HL-60 (cell line): ENCODE measurements at regions not wholly inside any gene's neighbourhood (a gene's known extent, or its start where the extent isn't known, plus 50 kb on each side); places are given as distances from the start of the nearest gene placed in this dataset.

Experiments
- CTCF ChIP-seq: IDR thresholded peaks from one replicate; pipeline ENCODE4 v1.5.1; 2011; ENCODE audit warnings: low read length, control low read depth, inconsistent platforms; ENCODE audit not compliant: insufficient read depth
- POLR2AphosphoS5 ChIP-seq: IDR thresholded peaks from 2 replicates; pipeline ENCODE4 v1.6.1; 2012; ENCODE audit warnings: low read depth

- TF ChIP-seq CTCF (no peak), POLR2AphosphoS5 (no peak)
These were observed 64.0 kb upstream of the WAC start for GRCh38 chr10:28468707-28469483.
